Muscle of leg (tissue), 3 donors: ENCODE measurements at regions not wholly inside any gene's neighbourhood (a gene's known extent, or its start where the extent isn't known, plus 50 kb on each side); places are given as distances from the start of the nearest gene placed in this dataset.

Source experiments
- DNase-seq: peaks from one replicate; pipeline ENCODE4 v3.0.0; 2013
- H3K27ac ChIP-seq: one replicate; pipeline ENCODE4 v1.5.1; 2013; ENCODE audit warnings: mild to moderate bottlenecking, low read length, control low read depth
- H3K27me3 ChIP-seq: one replicate; pipeline ENCODE4 v1.6.1; 2013; ENCODE audit warnings: low read length; ENCODE audit not compliant: control insufficient read depth, insufficient read depth
- H3K36me3 ChIP-seq: one replicate; pipeline ENCODE4 v1.6.1; 2013; ENCODE audit warnings: low read length; ENCODE audit not compliant: control insufficient read depth, insufficient read depth
- H3K4me1 ChIP-seq: one replicate; pipeline ENCODE4 v1.6.1; 2013; ENCODE audit warnings: low read length; ENCODE audit not compliant: control insufficient read depth, insufficient read depth
- H3K4me3 ChIP-seq: one replicate; pipeline ENCODE4 v1.5.1; 2013; ENCODE audit warnings: low read length, control low read depth
- H3K9me3 ChIP-seq: replicated peaks from 2 replicates; pipeline ENCODE4 v1.6.1; 2013; ENCODE audit warnings: low read depth, low read length; ENCODE audit not compliant: control insufficient read depth
- WGBS: methylation state at CpG from one replicate; pipeline ENCODE4 v1.1.5; 2013; ENCODE audit warnings: missing lambda C conversion rate; ENCODE audit not compliant: insufficient coverage; 5-methylcytosine and 5-hydroxymethylcytosine counted together

GRCh38 chr4:129167640-129168260, 71.8 kb downstream of the C4orf33 start:
- H3K4me3 ChIP-seq = no peak overlapping the region
- WGBS = 48% methylated on average over 11 of the region's 13 CpGs
- H3K27me3 ChIP-seq = no peaks in the 10 kb centered on the region
- no peaks in the 10 kb centered on the region for H3K4me1 ChIP-seq
- peak; percentile 10 for DNase-seq
- H3K27ac ChIP-seq = no peak overlapping the region
- no peaks in the 10 kb centered on the region for H3K36me3 ChIP-seq
- H3K9me3 ChIP-seq = no peaks in the 10 kb centered on the region

GRCh38 chr4:129172181-129172580, 76.2 kb downstream of the C4orf33 start:
- no peaks in the 10 kb centered on the region for H3K9me3 ChIP-seq
- no peak overlapping the region for H3K27ac ChIP-seq
- no peaks in the 10 kb centered on the region for H3K36me3 ChIP-seq
- H3K4me1 ChIP-seq = no peaks in the 10 kb centered on the region
- no peaks in the 10 kb centered on the region for H3K27me3 ChIP-seq
- no peak overlapping the region for H3K4me3 ChIP-seq
- no peak for DNase-seq

- no CpG with 5 or more reads among the region's 1 CpG for WGBS
- Histone ChIP-seq H3K36me3 (no peaks in the 10 kb centered on the region), H3K4me1 (no peaks in the 10 kb centered on the region), H3K27ac (no peak overlapping the region), H3K27me3 (no peaks in the 10 kb centered on the region), H3K9me3 (no peaks in the 10 kb centered on the region), H3K4me3 (no peak overlapping the region)
- DNase-seq = no peak
Measured at GRCh38 chr4:129176864-129177263, 80.9 kb downstream of the C4orf33 start.

- no peaks in the 10 kb centered on the region for H3K36me3 ChIP-seq
- no peak overlapping the region for H3K27ac ChIP-seq
- H3K27me3 ChIP-seq = no peaks in the 10 kb centered on the region
- no CpG with 5 or more reads among the region's 2 CpGs for WGBS
- DNase-seq = no peak
- no peak overlapping the region for H3K4me3 ChIP-seq
- no peaks in the 10 kb centered on the region for H3K9me3 ChIP-seq
- H3K4me1 ChIP-seq = no peaks in the 10 kb centered on the region
Measured at GRCh38 chr4:129179276-129179675, 83.3 kb downstream of the C4orf33 start.

- H3K9me3 ChIP-seq = peaks cover 4% of the 10 kb centered on the region
- no peaks in the 10 kb centered on the region for H3K36me3 ChIP-seq
- no peak overlapping the region for H3K4me3 ChIP-seq
- DNase-seq = no peak
- H3K4me1 ChIP-seq = no peaks in the 10 kb centered on the region
- no peaks in the 10 kb centered on the region for H3K27me3 ChIP-seq
- H3K27ac ChIP-seq = no peak overlapping the region
- 58% methylated on average over 2 of the region's 4 CpGs for WGBS
Measured at GRCh38 chr4:129189630-129190029, 93.7 kb downstream of the C4orf33 start.

GRCh38 chr4:129193357-129194100, 97.6 kb downstream of the C4orf33 start:
- H3K36me3 ChIP-seq = no peaks in the 10 kb centered on the region
- WGBS = no CpG with 5 or more reads among the region's 3 CpGs
- H3K4me1 ChIP-seq = no peaks in the 10 kb centered on the region
- H3K9me3 ChIP-seq = no peaks in the 10 kb centered on the region
- H3K27ac ChIP-seq = no peak overlapping the region
- no peaks in the 10 kb centered on the region for H3K27me3 ChIP-seq
- peak; percentile 1 for DNase-seq
- H3K4me3 ChIP-seq = no peak overlapping the region

- Histone ChIP-seq H3K9me3 (no peaks in the 10 kb centered on the region), H3K27ac (no peak overlapping the region), H3K4me3 (no peak overlapping the region), H3K36me3 (no peaks in the 10 kb centered on the region), H3K27me3 (no peaks in the 10 kb centered on the region), H3K4me1 (no peaks in the 10 kb centered on the region)
- WGBS = no CpG with 5 or more reads among the region's 3 CpGs
- DNase-seq = no peak
Measured at GRCh38 chr4:129208481-129208880, 112.5 kb downstream of the C4orf33 start.

GRCh38 chr4:129213692-129214091, 117.7 kb downstream of the C4orf33 start:
- no peak overlapping the region for H3K4me3 ChIP-seq
- no peaks in the 10 kb centered on the region for H3K27me3 ChIP-seq
- H3K27ac ChIP-seq = no peak overlapping the region
- no peaks in the 10 kb centered on the region for H3K4me1 ChIP-seq
- no peak for DNase-seq
- H3K9me3 ChIP-seq = no peaks in the 10 kb centered on the region
- H3K36me3 ChIP-seq = no peaks in the 10 kb centered on the region
- no CpG with 5 or more reads among the region's 1 CpG for WGBS

- Histone ChIP-seq H3K27me3 (no peaks in the 10 kb centered on the region), H3K4me3 (no peak overlapping the region), H3K36me3 (no peaks in the 10 kb centered on the region), H3K4me1 (no peaks in the 10 kb centered on the region), H3K9me3 (no peaks in the 10 kb centered on the region), H3K27ac (no peak overlapping the region)
- WGBS = 26% methylated on average over 3 of the region's 4 CpGs
- peak; percentile 30 for DNase-seq
Measured at GRCh38 chr4:129218360-129218759, 122.4 kb downstream of the C4orf33 start.

- no peaks in the 10 kb centered on the region for H3K27me3 ChIP-seq
- no peaks in the 10 kb centered on the region for H3K36me3 ChIP-seq
- DNase-seq = no peak
- WGBS = no CpG with 5 or more reads among the region's 1 CpG
- H3K4me1 ChIP-seq = no peaks in the 10 kb centered on the region
- H3K27ac ChIP-seq = no peak overlapping the region
- H3K9me3 ChIP-seq = no peaks in the 10 kb centered on the region
- H3K4me3 ChIP-seq = no peak overlapping the region
Measured at GRCh38 chr4:129218897-129219296, 122.9 kb downstream of the C4orf33 start.
